Ascending aorta (tissue), 2 donors: ENCODE measurements at regions not wholly inside any gene's neighbourhood (a gene's known extent, or its start where the extent isn't known, plus 50 kb on each side); places are given as distances from the start of the nearest gene placed in this dataset.

Experiments
- DNase-seq, 2 donors: peaks; one replicate each; pipeline ENCODE4 v3.0.0-alpha.2; 2019; ENCODE audit warnings: low spot score in 2 of 2
- H3K27ac ChIP-seq, 2 donors: fragments of 200-600 bp; sonication (generic); one replicate each; pipeline ENCODE4 v1.5.1; 2016 to 2017; ENCODE audit warnings: mild to moderate bottlenecking in 1 of 2
- H3K27me3 ChIP-seq: fragments of 200-600 bp; sonication (generic); one replicate; pipeline ENCODE4 v1.5.1; 2017
- H3K36me3 ChIP-seq, 2 donors: fragments of 200-600 bp; sonication (generic); one replicate each; pipeline ENCODE4 v1.5.1; 2016
- H3K4me1 ChIP-seq, 2 donors: fragments of 200-600 bp; sonication (generic); one replicate each; pipeline ENCODE4 v1.5.1; 2016 to 2017; ENCODE audit warnings: mild to moderate bottlenecking in 1 of 2
- H3K4me3 ChIP-seq, 2 donors: fragments of 200-600 bp; sonication (generic); one replicate each; pipeline ENCODE4 v1.5.1; 2016 to 2017; ENCODE audit warnings: mild to moderate bottlenecking in 1 of 2
- H3K9me3 ChIP-seq, 2 donors: fragments of 200-600 bp; sonication (generic); one replicate each; pipeline ENCODE4 v1.5.1; 2016
- CTCF ChIP-seq, 3 experiments: fragments of 200-600 bp in 2 of 3; fragments of 450-650 bp in 1 of 3; sonication (generic) in 2 of 3; IDR thresholded peaks; one replicate each; pipeline ENCODE4 v1.5.1; 2016 to 2019; ENCODE audit warnings: antibody characterized with exemption in 3 of 3, mild to moderate bottlenecking in 1 of 3, moderate library complexity in 1 of 3
- intact Hi-C: fragments of 100-400 bp; cut with DNase I; formaldehyde crosslinking; loops from one replicate; pipeline ENCODE4 v1.15.1; 2023

GRCh38 chr11:111123463-111124398, 121.8 kb upstream of the POU2AF2 start:
- no peak overlapping the region for H3K27ac ChIP-seq
- intact Hi-C loops: no loop called here
- no peak for TF ChIP-seq CTCF (IDR thresholded peaks at IDR 0.05)

DNA sequence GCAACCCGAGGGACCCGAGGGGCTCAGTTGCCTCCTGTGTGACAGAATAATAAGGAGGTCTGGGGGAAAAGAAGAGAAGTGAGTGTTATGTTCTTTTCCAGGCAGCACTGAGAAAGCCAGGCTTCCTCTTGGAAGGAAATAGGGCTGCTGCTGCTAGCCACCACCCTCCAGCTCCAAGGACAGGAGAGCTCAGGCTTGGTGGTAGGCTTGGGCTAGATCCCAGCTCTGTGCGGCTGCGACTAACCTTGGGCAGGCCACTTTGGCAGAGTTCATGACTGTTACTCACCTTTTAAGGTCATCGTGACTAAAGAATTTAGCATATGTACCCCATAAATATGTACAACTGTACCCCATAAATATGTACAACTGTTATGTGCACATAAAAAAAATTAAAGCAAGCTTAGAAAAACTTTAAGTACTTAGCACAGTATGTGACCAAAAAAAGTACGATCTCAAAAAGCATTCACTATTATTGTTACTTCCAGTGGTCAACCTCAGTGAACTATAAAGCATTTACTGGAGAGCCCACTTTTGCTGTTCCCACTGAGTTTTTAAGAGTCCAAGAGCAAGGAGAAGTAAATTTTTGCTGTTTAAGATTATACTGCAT, 124.7 kb upstream of the POU2AF2 start:
- Histone ChIP-seq H3K9me3 (no peaks in the 10 kb centered on the region), H3K4me1 (no peaks in the 10 kb centered on the region), H3K27me3 (no peaks in the 10 kb centered on the region), H3K36me3 (no peaks in the 10 kb centered on the region), H3K27ac (no peak overlapping the region), H3K4me3 (no peak overlapping the region)
- no peak for TF ChIP-seq CTCF (IDR thresholded peaks at IDR 0.05)
- intact Hi-C loops: no loop called here
- DNase-seq: no peak

More at GRCh38 chr11:111123463-111124398, 121.8 kb upstream of the POU2AF2 start:
- no peaks in the 10 kb centered on the region for H3K27me3 ChIP-seq
- no peaks in the 10 kb centered on the region for H3K4me1 ChIP-seq
- H3K4me3 ChIP-seq: no peak overlapping the region
- H3K9me3 ChIP-seq: no peaks in the 10 kb centered on the region
- H3K36me3 ChIP-seq: no peaks in the 10 kb centered on the region
- DNase-seq: no peak

DNA sequence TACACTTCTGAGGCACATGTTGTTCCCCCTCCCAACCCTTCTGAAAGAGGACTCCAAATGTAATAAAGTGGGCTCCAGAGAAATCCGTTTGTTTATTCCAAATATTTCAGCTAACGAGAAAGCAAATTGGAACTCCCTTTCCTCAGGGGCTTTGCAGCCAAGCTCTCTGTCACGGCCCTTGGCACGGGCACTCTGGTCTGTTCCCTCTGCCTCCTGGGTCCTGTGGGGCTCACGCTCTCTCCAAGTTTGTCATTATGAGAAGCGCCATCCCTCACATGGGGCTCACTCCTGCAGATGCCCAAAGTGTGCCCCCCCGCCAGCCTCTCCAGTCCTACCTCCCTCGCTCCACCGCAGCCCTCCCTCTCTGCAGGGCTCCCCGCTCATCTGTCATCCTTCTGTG, 125.4 kb upstream of the POU2AF2 start:
- TF ChIP-seq CTCF (IDR thresholded peaks at IDR 0.05): no peak
- no peaks in the 10 kb centered on the region for H3K9me3 ChIP-seq
- intact Hi-C loops: no loop called here
- no peak overlapping the region for H3K4me3 ChIP-seq
- no peaks in the 10 kb centered on the region for H3K4me1 ChIP-seq
- H3K27ac ChIP-seq: no peak overlapping the region
- DNase-seq: no peak
- no peaks in the 10 kb centered on the region for H3K27me3 ChIP-seq
- no peaks in the 10 kb centered on the region for H3K36me3 ChIP-seq

- no peaks in the 10 kb centered on the region for H3K27me3 ChIP-seq
- intact Hi-C loops: no loop called here
- H3K4me3 ChIP-seq: no peak overlapping the region
- H3K4me1 ChIP-seq: no peaks in the 10 kb centered on the region
- H3K27ac ChIP-seq: no peak overlapping the region
- no peaks in the 10 kb centered on the region for H3K36me3 ChIP-seq
- no peak for DNase-seq
- H3K9me3 ChIP-seq: no peaks in the 10 kb centered on the region
- no peak for TF ChIP-seq CTCF (IDR thresholded peaks at IDR 0.05)
These were observed 125.8 kb upstream of the POU2AF2 start for GRCh38 chr11:111119751-111120150.

- no peak for TF ChIP-seq CTCF (IDR thresholded peaks at IDR 0.05)
- no peak for DNase-seq
- Histone ChIP-seq H3K27me3 (no peaks in the 10 kb centered on the region), H3K9me3 (no peaks in the 10 kb centered on the region), H3K4me3 (no peak overlapping the region), H3K4me1 (no peaks in the 10 kb centered on the region), H3K27ac (no peak overlapping the region), H3K36me3 (no peaks in the 10 kb centered on the region)
- intact Hi-C loops: no loop called here
These were observed 129.6 kb upstream of the POU2AF2 start for GRCh38 chr11:111115890-111116289.
